ENCODE measurements at regions not wholly inside any gene's neighbourhood (a gene's known extent, or its start where the extent isn't known, plus 50 kb on each side); places are given as distances from the start of the nearest gene placed in this dataset.

- TF ChIP-seq CTCF (IDR thresholded peaks at IDR 0.05; ENCODE audit: low read length) = no peak
- no peak for TF ChIP-seq EZH2 (IDR thresholded peaks at IDR 0.05; ENCODE audit: borderline replicate concordance, low read length)
These were observed 54.0 kb upstream of the MGMT start for GRCh38 chr10:129413024-129413423.
